PC-3 (cell line): ENCODE measurements at regions not wholly inside any gene's neighbourhood (a gene's known extent, or its start where the extent isn't known, plus 50 kb on each side); places are given as distances from the start of the nearest gene placed in this dataset.

Experiments used
- EZH2 ChIP-seq: fragments of 300-600 bp; sonication (generic); IDR thresholded peaks from one replicate; pipeline ENCODE4 v1.6.1; 2017; ENCODE audit warnings: antibody characterized with exemption, mild to moderate bottlenecking, low read length; ENCODE audit not compliant: unreplicated experiment
- TF ChIP-seq, protein P1 (sequence below): fragments of 300-600 bp; sonication (generic); conservative IDR thresholded peaks from 2 replicates; pipeline ENCODE4 v1.5.1; 2017; ENCODE audit warnings: antibody characterized with exemption, low read depth, mild to moderate bottlenecking, low read length

DNA sequence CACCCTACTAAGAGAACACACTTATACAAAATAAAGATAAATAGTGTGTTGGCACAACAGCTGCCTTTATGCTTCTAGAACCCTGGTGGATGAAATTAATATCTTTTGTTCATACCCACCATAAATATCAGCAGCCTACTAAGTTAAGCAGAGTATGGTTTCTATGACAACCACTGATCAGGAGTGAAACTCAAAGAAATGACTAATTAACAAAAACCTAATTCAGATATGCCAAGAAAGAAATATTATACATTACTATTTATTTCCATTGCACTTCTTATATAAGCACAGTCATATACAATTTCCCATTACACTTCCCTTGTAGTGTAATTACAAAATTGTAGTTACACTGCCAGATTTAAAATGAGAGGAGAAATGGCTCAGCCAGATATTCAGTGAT is 164.1 kb upstream of the CDKN3 start:
- TF ChIP-seq, protein P1, sequence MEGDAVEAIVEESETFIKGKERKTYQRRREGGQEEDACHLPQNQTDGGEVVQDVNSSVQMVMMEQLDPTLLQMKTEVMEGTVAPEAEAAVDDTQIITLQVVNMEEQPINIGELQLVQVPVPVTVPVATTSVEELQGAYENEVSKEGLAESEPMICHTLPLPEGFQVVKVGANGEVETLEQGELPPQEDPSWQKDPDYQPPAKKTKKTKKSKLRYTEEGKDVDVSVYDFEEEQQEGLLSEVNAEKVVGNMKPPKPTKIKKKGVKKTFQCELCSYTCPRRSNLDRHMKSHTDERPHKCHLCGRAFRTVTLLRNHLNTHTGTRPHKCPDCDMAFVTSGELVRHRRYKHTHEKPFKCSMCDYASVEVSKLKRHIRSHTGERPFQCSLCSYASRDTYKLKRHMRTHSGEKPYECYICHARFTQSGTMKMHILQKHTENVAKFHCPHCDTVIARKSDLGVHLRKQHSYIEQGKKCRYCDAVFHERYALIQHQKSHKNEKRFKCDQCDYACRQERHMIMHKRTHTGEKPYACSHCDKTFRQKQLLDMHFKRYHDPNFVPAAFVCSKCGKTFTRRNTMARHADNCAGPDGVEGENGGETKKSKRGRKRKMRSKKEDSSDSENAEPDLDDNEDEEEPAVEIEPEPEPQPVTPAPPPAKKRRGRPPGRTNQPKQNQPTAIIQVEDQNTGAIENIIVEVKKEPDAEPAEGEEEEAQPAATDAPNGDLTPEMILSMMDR, result no peak
- no peak for TF ChIP-seq EZH2
